WTC11 (cell line): ENCODE measurements at regions not wholly inside any gene's neighbourhood (a gene's known extent, or its start where the extent isn't known, plus 50 kb on each side); places are given as distances from the start of the nearest gene placed in this dataset.

Experiments used
- ATAC-seq: fragments of 200-7000 bp; cut with Tn5 transposase; 2 replicates; pipeline ENCODE4 v1.10.0; 2021; ENCODE audit warnings: mild to moderate bottlenecking, moderate library complexity
- CTCF ChIA-PET: fragments of 300-600 bp; sonication (Branson Sonifier 250); formaldehyde crosslinking; loops from one replicate; lab custom pipeline; 2021; ENCODE audit warnings: antibody characterized with exemption; lab: Charles Lee
- POLR2A ChIA-PET: fragments of 350-600 bp; sonication (Branson Sonifier 250); formaldehyde crosslinking; loops from one replicate; lab custom pipeline; 2021; ENCODE audit warnings: antibody characterized with exemption; lab: Charles Lee
- DNase-seq: peaks from one replicate; pipeline ENCODE4 v3.0.0; 2021; ENCODE audit warnings: low spot score
- H3K27ac Mint-ChIP-seq: 2 replicates; pipeline ENCODE4 v1.8.0; 2021; ENCODE audit warnings: mixed read lengths
- H3K27me3 Mint-ChIP-seq: 2 replicates; pipeline ENCODE4 v1.8.0; 2021; ENCODE audit warnings: low read depth, mild to moderate bottlenecking, moderate library complexity, mixed read lengths
- H3K36me3 Mint-ChIP-seq: 2 replicates; pipeline ENCODE4 v1.8.0; 2021; ENCODE audit warnings: mixed read lengths
- H3K4me1 Mint-ChIP-seq: 2 replicates; pipeline ENCODE4 v1.8.0; 2022; ENCODE audit warnings: mixed read lengths
- H3K4me3 Mint-ChIP-seq: 2 replicates; pipeline ENCODE4 v1.8.0; 2021; ENCODE audit warnings: mild to moderate bottlenecking, moderate library complexity, mixed read lengths
- H3K9me3 Mint-ChIP-seq: 2 replicates; pipeline ENCODE4 v1.8.0; 2021; ENCODE audit warnings: mixed read lengths
- CREB1 ChIP-seq: sonication (generic); formaldehyde crosslinking; IDR thresholded peaks from 2 replicates; pipeline ENCODE4 v1.8.0; 2023; ENCODE audit warnings: mild to moderate bottlenecking, missing genetic modification reagents
- CTCF ChIP-seq: fragments of 200-600 bp; IDR thresholded peaks from 2 replicates; pipeline ENCODE4 v1.8.0; 2022; ENCODE audit warnings: antibody characterized with exemption
- E2F1 ChIP-seq: sonication (generic); formaldehyde crosslinking; IDR thresholded peaks from 2 replicates; pipeline ENCODE4 v1.8.0; 2022; ENCODE audit warnings: mild to moderate bottlenecking, missing genetic modification reagents
- ERG ChIP-seq: fragments of 250-450 bp; sonication (Bioruptor Pico); IDR thresholded peaks from 2 replicates; pipeline ENCODE4 v1.8.0; 2021; ENCODE audit warnings: mild to moderate bottlenecking
- FOXJ3 ChIP-seq: sonication (generic); formaldehyde crosslinking; IDR thresholded peaks from 2 replicates; pipeline ENCODE4 v1.9.0; 2021; ENCODE audit warnings: missing genetic modification reagents, mild to moderate bottlenecking, borderline replicate concordance
- FOXK1 ChIP-seq: sonication (generic); formaldehyde crosslinking; IDR thresholded peaks from 2 replicates; pipeline ENCODE4 v1.8.0; 2022; ENCODE audit warnings: mild to moderate bottlenecking, moderate library complexity, missing genetic modification reagents
- HMGA2 ChIP-seq: fragments of 250-450 bp; sonication (Bioruptor Pico); IDR thresholded peaks from 2 replicates; pipeline ENCODE4 v1.4.0; 2021; ENCODE audit warnings: mild to moderate bottlenecking, moderate library complexity
- NFATC4 ChIP-seq: fragments of 250-450 bp; sonication (Bioruptor Pico); IDR thresholded peaks from 2 replicates; pipeline ENCODE4 v1.9.0; 2021; ENCODE audit warnings: mild to moderate bottlenecking
- NR3C1 ChIP-seq: sonication (generic); formaldehyde crosslinking; conservative IDR thresholded peaks from 2 replicates; pipeline ENCODE4 v1.8.1; 2023; ENCODE audit warnings: low read depth, mild to moderate bottlenecking, missing genetic modification reagents
- RELA ChIP-seq: sonication (generic); formaldehyde crosslinking; IDR thresholded peaks from 2 replicates; pipeline ENCODE4 v1.8.1; 2022; ENCODE audit warnings: missing genetic modification reagents, mild to moderate bottlenecking, borderline replicate concordance
- TEAD4 ChIP-seq: sonication (generic); formaldehyde crosslinking; IDR thresholded peaks from 2 replicates; pipeline ENCODE4 v1.8.0; 2022; ENCODE audit warnings: mild to moderate bottlenecking, missing genetic modification reagents
- ZNF423 ChIP-seq: fragments of 250-450 bp; sonication (Bioruptor Pico); IDR thresholded peaks from 2 replicates; pipeline ENCODE4 v2.1.2; 2022; ENCODE audit warnings: mild to moderate bottlenecking, moderate library complexity
- ZNF425 ChIP-seq: fragments of 250-450 bp; sonication (Bioruptor Pico); conservative IDR thresholded peaks from 2 replicates; pipeline ENCODE4 v1.9.0; 2021; ENCODE audit warnings: mild to moderate bottlenecking
- TF ChIP-seq, protein P1 (sequence below): sonication (generic); formaldehyde crosslinking; IDR thresholded peaks from 2 replicates; pipeline ENCODE4 v1.8.1; 2022; ENCODE audit warnings: low read depth, mild to moderate bottlenecking, moderate library complexity, missing genetic modification reagents, borderline replicate concordance
- TF ChIP-seq, protein P2 (sequence below): fragments of 250-450 bp; sonication (Bioruptor Pico); IDR thresholded peaks from 2 replicates; pipeline ENCODE4 v1.9.0; 2021; ENCODE audit warnings: mild to moderate bottlenecking
- TF ChIP-seq, protein P3 (sequence below): sonication (generic); formaldehyde crosslinking; IDR thresholded peaks from 2 replicates; pipeline ENCODE4 v1.8.0; 2023; ENCODE audit warnings: missing genetic modification reagents
- TF ChIP-seq, protein P4 (sequence below): sonication (generic); formaldehyde crosslinking; IDR thresholded peaks from 2 replicates; pipeline ENCODE4 v1.8.1; 2023; ENCODE audit warnings: mild to moderate bottlenecking, missing genetic modification reagents
- TF ChIP-seq, protein P5 (sequence below): sonication (generic); formaldehyde crosslinking; IDR thresholded peaks from 2 replicates; pipeline ENCODE4 v1.8.1; 2022; ENCODE audit warnings: mild to moderate bottlenecking, moderate library complexity, missing genetic modification reagents
- TF ChIP-seq, protein P6 (sequence below): sonication (generic); formaldehyde crosslinking; IDR thresholded peaks from 2 replicates; pipeline ENCODE4 v1.8.1; 2023; ENCODE audit warnings: mild to moderate bottlenecking, moderate library complexity, missing genetic modification reagents

- TF ChIP-seq ERG (no peak), ZNF423 (CRISPR knock-in tag) (no peak), FOXK1 (CRISPR knock-in tag) (no peak), CREB1 (CRISPR knock-in tag) (no peak), CTCF (no peak), FOXJ3 (CRISPR knock-in tag) (no peak), NR3C1 (CRISPR knock-in tag) (no peak), HMGA2 (CRISPR knock-in tag) (no peak), ZNF425 (CRISPR knock-in tag) (no peak)
- TF ChIP-seq, protein P1, sequence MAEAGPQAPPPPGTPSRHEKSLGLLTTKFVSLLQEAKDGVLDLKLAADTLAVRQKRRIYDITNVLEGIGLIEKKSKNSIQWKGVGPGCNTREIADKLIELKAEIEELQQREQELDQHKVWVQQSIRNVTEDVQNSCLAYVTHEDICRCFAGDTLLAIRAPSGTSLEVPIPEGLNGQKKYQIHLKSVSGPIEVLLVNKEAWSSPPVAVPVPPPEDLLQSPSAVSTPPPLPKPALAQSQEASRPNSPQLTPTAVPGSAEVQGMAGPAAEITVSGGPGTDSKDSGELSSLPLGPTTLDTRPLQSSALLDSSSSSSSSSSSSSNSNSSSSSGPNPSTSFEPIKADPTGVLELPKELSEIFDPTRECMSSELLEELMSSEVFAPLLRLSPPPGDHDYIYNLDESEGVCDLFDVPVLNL (CRISPR knock-in tag) = no peak
- TF ChIP-seq, protein P2, sequence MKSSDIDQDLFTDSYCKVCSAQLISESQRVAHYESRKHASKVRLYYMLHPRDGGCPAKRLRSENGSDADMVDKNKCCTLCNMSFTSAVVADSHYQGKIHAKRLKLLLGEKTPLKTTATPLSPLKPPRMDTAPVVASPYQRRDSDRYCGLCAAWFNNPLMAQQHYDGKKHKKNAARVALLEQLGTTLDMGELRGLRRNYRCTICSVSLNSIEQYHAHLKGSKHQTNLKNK (CRISPR knock-in tag) = no peak
- TF ChIP-seq, protein P3, sequence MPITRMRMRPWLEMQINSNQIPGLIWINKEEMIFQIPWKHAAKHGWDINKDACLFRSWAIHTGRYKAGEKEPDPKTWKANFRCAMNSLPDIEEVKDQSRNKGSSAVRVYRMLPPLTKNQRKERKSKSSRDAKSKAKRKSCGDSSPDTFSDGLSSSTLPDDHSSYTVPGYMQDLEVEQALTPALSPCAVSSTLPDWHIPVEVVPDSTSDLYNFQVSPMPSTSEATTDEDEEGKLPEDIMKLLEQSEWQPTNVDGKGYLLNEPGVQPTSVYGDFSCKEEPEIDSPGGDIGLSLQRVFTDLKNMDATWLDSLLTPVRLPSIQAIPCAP (CRISPR knock-in tag) = no peak
- TF ChIP-seq, protein P4, sequence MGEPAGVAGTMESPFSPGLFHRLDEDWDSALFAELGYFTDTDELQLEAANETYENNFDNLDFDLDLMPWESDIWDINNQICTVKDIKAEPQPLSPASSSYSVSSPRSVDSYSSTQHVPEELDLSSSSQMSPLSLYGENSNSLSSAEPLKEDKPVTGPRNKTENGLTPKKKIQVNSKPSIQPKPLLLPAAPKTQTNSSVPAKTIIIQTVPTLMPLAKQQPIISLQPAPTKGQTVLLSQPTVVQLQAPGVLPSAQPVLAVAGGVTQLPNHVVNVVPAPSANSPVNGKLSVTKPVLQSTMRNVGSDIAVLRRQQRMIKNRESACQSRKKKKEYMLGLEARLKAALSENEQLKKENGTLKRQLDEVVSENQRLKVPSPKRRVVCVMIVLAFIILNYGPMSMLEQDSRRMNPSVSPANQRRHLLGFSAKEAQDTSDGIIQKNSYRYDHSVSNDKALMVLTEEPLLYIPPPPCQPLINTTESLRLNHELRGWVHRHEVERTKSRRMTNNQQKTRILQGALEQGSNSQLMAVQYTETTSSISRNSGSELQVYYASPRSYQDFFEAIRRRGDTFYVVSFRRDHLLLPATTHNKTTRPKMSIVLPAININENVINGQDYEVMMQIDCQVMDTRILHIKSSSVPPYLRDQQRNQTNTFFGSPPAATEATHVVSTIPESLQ (CRISPR knock-in tag) = no peak
Observed at GRCh38 chr1:185546029-185546428, 188.2 kb upstream of the HMCN1 start (continued).

DNA sequence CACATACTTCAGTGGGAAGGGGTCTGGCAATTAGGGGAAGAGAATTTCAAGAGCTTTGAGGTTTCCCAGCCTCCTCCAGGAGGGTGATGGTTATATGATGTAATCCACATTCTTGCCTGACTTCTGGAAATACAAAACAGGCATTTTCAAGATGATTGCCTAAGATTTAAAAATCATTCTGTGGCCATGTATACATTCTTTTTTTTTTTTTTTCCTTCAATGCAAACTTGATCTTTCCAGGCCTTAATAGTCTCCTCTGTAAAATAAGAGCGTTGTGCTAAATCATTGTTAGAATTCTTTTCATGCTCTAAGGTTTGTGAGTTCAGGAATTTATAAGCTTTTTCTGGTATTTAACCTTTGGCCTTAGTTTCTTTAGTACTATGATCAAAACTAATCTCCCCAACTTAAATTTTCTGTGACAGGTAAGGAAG lies 192.3 kb upstream of the HMCN1 start:
- ChIA-PET CTCF (interaction anchor here (0.7 to 1.4 kb wide), 4 partner anchors 19 to 225 kb away, joined by 3 to 4 read pairs (median 3); partner anchors contain the start of gene IVNS1ABP), POLR2A (no interaction called here)
- Mint-ChIP-seq H3K4me3 (no peak overlapping the region), H3K27ac (no peak overlapping the region), H3K9me3 (peaks cover 19% of the 10 kb centered on the region; the same call in 1 of the 2 replicates), H3K36me3 (peaks cover 5% of the 10 kb centered on the region), H3K4me1 (peaks cover 64% of the 10 kb centered on the region), H3K27me3 (peaks cover 3% of the 10 kb centered on the region)
- TF ChIP-seq, protein P5, sequence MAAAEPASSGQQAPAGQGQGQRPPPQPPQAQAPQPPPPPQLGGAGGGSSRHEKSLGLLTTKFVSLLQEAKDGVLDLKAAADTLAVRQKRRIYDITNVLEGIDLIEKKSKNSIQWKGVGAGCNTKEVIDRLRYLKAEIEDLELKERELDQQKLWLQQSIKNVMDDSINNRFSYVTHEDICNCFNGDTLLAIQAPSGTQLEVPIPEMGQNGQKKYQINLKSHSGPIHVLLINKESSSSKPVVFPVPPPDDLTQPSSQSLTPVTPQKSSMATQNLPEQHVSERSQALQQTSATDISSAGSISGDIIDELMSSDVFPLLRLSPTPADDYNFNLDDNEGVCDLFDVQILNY (CRISPR knock-in tag) = no peak
- TF ChIP-seq NFATC4 = no peak
- TF ChIP-seq, protein P2 (CRISPR knock-in tag) = no peak
- TF ChIP-seq RELA (CRISPR knock-in tag) = no peak
- TF ChIP-seq, protein P6, sequence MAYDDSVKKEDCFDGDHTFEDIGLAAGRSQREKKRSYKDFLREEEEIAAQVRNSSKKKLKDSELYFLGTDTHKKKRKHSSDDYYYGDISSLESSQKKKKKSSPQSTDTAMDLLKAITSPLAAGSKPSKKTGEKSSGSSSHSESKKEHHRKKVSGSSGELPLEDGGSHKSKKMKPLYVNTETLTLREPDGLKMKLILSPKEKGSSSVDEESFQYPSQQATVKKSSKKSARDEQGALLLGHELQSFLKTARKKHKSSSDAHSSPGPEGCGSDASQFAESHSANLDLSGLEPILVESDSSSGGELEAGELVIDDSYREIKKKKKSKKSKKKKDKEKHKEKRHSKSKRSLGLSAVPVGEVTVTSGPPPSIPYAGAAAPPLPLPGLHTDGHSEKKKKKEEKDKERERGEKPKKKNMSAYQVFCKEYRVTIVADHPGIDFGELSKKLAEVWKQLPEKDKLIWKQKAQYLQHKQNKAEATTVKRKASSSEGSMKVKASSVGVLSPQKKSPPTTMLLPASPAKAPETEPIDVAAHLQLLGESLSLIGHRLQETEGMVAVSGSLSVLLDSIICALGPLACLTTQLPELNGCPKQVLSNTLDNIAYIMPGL (CRISPR knock-in tag) = no peak
- no peak for TF ChIP-seq TEAD4 (CRISPR knock-in tag)
- TF ChIP-seq E2F1 (CRISPR knock-in tag) = no peak
- no peak; the same call in 1 of the 2 replicates for ATAC-seq
- no peak for DNase-seq
